HG03460 (cell line): ENCODE measurements at regions not wholly inside any gene's neighbourhood (a gene's known extent, or its start where the extent isn't known, plus 50 kb on each side); places are given as distances from the start of the nearest gene placed in this dataset.
"Not testable (repeated sequence)": the region's sequence is repeated elsewhere in the genome, so short reads cannot be mapped to it uniquely, and the experiment has no call there.

ENCODE experiments used
- ATAC-seq: cut with Tn5 transposase; IDR thresholded peaks from one replicate; pipeline ENCODE4 v1.9.1; 2021; ENCODE audit not compliant: unreplicated experiment

GRCh38 chr21:36591326-36591970, 107.5 kb upstream of the SIM2 start:
- no peak for ATAC-seq

- ATAC-seq: no peak
Observed at GRCh38 chr21:36596174-36596573, 102.7 kb upstream of the SIM2 start.

DNA sequence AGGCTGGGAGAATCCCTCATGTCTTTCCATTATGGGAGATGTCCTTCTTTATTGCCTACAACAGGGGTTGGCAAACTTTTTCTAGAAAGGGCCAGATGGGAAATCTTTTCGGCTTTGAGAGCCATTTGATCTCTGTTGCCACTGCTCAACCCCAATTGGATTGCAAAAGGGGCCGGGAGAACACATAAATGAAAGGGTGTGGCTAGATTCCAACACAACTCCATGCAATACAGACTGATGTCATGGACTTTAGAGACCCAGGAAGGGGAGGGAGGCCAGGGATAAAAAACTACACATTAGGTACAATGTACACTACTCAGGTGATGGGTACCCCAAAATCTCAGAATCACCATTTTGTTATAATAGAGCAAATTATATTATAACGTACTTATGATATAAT, 97.6 kb upstream of the SIM2 start:
- no peak for ATAC-seq

DNA sequence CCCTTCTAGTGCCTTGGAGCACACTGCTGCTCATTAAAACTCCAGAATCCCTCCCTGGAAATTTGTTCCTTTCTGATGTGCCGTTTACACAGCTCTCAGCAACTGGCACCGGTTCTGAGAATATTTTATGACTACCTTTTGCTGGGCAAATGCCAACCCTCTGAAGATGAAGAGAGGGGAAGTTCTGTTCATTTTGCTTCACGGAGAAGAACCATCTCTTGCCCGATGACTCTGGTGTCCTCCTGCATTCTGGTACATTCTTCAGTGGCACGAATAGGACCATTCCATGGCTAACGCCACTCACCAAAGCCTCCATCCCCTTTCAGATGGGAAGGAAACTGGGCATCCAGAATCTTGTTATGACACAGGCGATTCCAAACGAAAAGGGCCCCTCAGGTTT, 96.2 kb upstream of the SIM2 start:
- ATAC-seq: no peak

DNA sequence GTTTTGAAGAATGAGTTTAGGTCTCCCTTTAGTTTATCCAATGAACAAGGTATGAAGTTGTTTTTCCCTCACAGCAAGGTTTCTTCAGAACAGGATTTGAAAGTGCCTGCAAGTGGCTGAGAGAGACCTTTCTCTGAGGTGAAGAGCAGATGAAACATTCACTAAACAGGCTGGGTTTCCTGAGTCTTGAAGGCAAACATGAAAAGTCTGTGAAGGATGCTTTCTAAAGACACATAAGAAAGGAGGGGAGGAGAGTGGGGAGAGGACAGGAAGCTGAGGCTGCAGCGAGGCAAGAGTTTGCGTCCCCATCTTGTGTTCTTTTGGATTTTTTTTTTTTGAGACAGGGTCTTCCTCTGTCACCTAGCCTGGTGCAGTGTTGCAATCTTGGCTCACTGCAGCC, 95.7 kb upstream of the SIM2 start:
- no peak for ATAC-seq

- no peak for ATAC-seq
Observed at GRCh38 chr21:36605426-36605825, 93.5 kb upstream of the SIM2 start.

DNA sequence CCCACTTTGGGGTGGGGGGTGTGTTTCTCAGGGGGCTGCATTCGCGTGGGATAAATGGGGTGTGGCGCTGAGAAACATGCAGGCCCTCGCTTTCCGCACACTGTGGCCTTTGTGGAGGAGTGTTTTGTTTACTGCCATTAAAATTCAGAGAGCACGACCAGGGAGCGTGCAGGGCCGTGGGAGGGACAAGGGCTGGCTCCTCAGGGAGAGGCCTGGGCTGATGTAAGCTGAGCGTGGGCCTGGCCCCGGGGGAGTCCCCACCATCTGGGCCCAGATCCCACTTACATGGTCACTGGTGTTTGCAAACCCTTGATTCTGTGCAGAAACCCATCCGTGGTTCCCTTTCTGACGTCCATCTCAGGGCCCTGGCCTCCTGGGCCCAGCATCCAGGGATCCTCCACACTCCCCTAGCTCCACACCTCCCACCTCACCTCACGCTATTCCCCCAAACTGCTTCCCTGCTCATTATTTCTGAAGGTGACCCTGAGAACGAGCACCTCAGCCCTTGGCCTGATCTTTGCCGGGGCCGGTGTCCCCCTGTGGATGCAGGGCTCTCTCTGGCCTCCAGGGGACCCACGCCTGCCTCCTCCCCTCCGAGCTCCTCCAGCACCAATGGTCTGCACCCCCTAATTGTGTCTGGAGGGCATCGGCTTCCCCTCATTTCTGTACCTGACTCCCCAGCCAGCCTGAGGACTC, 92.5 kb upstream of the SIM2 start:
- ATAC-seq: no peak

DNA sequence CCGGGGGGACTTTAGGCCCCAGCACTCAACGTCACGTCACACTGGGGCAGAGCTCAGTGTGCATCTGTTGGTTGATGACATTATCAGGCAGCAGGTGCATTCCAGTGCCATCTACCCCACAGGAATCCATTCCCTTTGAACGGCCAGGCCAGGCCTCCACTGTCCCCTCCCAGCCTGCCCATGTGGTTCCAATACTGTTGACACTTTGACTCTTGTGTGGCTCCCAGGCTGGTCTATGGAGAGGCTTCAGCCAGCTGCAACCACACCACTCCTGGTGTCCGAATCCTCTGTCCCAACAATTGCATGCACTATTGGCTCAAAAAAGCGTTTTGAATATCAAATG, 92.0 kb upstream of the SIM2 start:
- ATAC-seq: no peak

- ATAC-seq: no peak
Observed at GRCh38 chr21:36608041-36608896, 90.6 kb upstream of the SIM2 start.

DNA sequence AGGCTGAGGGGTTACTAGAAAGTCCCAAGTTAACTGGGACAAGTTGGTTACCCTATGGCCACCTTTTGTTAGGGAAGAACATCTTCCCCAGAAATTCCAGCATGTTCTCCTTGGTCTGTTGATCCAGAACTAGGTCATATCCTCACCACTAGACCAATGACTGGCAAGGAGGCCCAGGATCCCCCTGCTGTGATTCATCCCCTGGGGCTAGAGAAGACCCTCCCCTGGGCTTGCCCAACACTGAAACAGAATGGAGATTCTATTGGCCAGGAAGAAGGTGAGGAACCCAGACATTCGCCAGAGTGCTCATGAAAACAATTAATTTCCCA, 90.1 kb upstream of the SIM2 start:
- ATAC-seq: no peak

GRCh38 chr21:36609654-36610053, 89.3 kb upstream of the SIM2 start:
- ATAC-seq: no peak

GRCh38 chr21:36610201-36610600, 88.7 kb upstream of the SIM2 start:
- no peak for ATAC-seq

- ATAC-seq: no peak
Observed at GRCh38 chr21:36610935-36611334, 88.0 kb upstream of the SIM2 start.

GRCh38 chr21:36611379-36611778, 87.5 kb upstream of the SIM2 start:
- ATAC-seq: no peak

GRCh38 chr21:36613059-36613458, 85.9 kb upstream of the SIM2 start:
- no peak for ATAC-seq

DNA sequence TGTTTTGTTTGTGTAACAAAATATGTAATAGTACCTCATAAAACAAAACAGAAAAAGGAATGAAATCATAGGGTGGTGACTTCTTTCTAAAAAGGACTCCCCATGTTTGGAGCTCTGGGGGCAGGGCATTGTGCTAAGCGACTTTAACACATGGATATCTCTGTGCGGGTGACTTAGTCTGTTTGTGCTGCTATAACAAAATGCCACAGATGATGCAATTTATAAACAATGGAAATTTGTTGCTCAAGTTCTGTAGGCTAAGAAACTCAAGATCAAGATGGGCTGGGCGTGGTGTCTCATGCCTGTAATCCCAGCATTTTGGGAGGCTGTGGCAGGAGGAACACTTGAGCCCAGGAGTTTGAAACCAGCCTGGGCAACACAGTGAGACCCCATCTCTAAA, 85.4 kb upstream of the SIM2 start:
- no peak for ATAC-seq

GRCh38 chr21:36615274-36615964, 83.5 kb upstream of the SIM2 start:
- ATAC-seq: no peak

DNA sequence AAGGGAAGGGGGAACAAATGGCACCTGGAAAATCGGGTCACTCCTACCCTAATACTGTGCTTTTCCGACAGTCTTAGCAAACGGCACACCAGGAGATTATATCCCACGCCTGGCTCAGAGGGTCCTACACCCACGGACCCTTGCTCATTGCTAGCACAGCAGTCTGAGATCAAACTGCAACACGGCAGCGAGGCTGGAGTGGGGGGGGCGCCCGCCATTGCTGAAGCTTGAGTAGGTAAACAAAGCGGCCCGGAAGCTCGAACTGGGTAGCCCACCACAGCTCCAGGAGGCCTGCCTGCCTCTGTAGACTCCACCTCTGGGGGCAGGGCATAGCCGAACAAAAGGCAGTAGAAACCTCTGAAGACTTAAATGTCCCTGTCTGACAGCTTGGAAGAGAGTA, 82.1 kb upstream of the SIM2 start:
- not testable (repeated sequence) for ATAC-seq

GRCh38 chr21:36621794-36622193, 77.1 kb upstream of the SIM2 start:
- ATAC-seq: not testable (repeated sequence)

DNA sequence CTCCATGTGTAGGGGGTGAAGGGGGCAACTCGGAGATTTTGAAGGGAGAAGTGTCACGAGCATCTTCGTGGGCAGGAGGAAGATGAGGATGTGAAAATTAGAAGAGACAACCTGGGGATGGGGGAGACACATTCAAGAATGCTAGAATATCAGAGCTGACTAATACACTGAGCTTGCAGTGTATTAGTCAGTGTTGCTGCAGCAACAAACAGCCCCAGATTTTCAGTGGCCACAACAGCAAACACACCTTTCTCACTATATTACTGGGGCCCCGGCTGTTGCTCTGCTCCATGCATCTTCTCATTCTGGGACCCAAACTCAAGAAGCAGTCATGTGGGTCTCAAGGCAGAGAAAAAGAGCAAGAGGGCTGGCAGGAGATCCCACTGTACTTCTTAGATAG, 74.8 kb upstream of the SIM2 start:
- no peak for ATAC-seq

DNA sequence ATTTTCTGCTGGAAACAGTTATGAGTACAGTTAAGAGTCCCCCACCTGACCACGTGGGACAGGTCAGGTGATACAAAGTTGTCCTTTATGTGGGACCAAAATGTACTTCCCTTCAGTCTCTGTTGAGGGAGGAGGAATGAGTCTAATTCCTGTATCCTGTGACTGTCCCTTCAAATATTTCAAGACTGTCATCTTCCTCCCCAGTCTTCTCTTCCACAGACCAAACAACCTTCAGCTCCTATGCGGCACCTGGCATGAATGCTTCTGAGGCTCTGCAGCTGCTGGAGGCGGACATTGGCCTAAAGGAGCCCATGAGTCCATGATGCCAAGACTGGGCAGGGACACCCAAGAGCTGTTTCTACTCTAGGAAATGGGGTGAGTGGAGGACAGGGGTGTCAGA, 72.1 kb upstream of the SIM2 start:
- no peak for ATAC-seq

DNA sequence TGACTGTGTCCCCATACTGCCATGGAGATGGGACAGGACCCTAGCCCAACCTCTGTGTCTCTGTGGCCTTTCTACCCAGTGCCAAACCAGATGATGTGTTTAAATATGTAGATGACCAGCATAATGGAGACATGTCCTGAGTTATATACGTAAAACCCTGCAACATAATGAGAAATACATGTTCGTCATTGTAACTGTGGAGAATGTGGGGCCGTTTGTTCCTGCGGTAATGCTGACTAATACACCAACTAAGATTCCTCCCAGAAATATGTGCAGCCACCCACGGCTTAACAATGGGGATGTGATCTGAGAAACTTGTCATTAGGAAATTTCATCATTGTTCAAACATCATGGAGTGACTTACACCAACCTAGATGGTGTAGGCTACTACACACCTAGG, 71.7 kb upstream of the SIM2 start:
- ATAC-seq: no peak
